KMS-11 (cell line): ENCODE measurements at regions not wholly inside any gene's neighbourhood (a gene's known extent, or its start where the extent isn't known, plus 50 kb on each side); places are given as distances from the start of the nearest gene placed in this dataset.

Experiments used
- H2AFZ ChIP-seq: fragments of 200-600 bp; sonication (generic); 2 replicates; pipeline ENCODE4 v1.6.1; 2016; ENCODE audit warnings: antibody characterized with exemption, mixed run types, low read depth
- H3K27ac ChIP-seq: fragments of 200-600 bp; sonication (generic); 2 replicates; pipeline ENCODE4 v1.6.1; 2016; ENCODE audit warnings: mild to moderate bottlenecking, mixed run types
- H3K27me3 ChIP-seq: fragments of 200-600 bp; sonication (generic); 2 replicates; pipeline ENCODE4 v1.6.1; 2017; ENCODE audit warnings: mild to moderate bottlenecking, low read depth, mixed run types, moderate library complexity; ENCODE audit not compliant: insufficient read depth
- H3K36me3 ChIP-seq: fragments of 200-600 bp; sonication (generic); 2 replicates; pipeline ENCODE4 v1.6.1; 2017; ENCODE audit warnings: mild to moderate bottlenecking, mixed run types; ENCODE audit not compliant: insufficient read depth
- H3K4me1 ChIP-seq: fragments of 200-600 bp; sonication (generic); 2 replicates; pipeline ENCODE4 v1.6.1; 2016; ENCODE audit warnings: mild to moderate bottlenecking, low read depth, mixed run types; ENCODE audit not compliant: poor library complexity, severe bottlenecking
- H3K4me2 ChIP-seq: fragments of 200-600 bp; sonication (generic); 2 replicates; pipeline ENCODE4 v1.7.0; 2016; ENCODE audit warnings: mild to moderate bottlenecking, mixed run types
- H3K4me3 ChIP-seq: fragments of 200-600 bp; sonication (generic); IDR thresholded peaks from 2 replicates; pipeline ENCODE4 v1.6.1; 2017; ENCODE audit warnings: low read depth, low read length, mixed read lengths; ENCODE audit not compliant: insufficient read depth
- H3K79me2 ChIP-seq: fragments of 200-600 bp; sonication (generic); 2 replicates; pipeline ENCODE4 v1.6.1; 2016; ENCODE audit warnings: low read depth, mixed run types; ENCODE audit not compliant: insufficient read depth
- H3K9ac ChIP-seq: fragments of 200-600 bp; sonication (generic); 2 replicates; pipeline ENCODE4 v1.6.1; 2016; ENCODE audit warnings: mild to moderate bottlenecking, mixed run types
- H4K20me1 ChIP-seq: fragments of 200-600 bp; sonication (generic); 2 replicates; pipeline ENCODE4 v1.6.1; 2016; ENCODE audit warnings: mild to moderate bottlenecking, mixed run types; ENCODE audit not compliant: insufficient read depth
- CTCF ChIP-seq: fragments of 200-600 bp; sonication (generic); conservative IDR thresholded peaks from 2 replicates; pipeline ENCODE4 v1.6.1; 2017; ENCODE audit warnings: low read depth, mild to moderate bottlenecking, antibody characterized with exemption, low read length, moderate library complexity, mixed read lengths

DNA sequence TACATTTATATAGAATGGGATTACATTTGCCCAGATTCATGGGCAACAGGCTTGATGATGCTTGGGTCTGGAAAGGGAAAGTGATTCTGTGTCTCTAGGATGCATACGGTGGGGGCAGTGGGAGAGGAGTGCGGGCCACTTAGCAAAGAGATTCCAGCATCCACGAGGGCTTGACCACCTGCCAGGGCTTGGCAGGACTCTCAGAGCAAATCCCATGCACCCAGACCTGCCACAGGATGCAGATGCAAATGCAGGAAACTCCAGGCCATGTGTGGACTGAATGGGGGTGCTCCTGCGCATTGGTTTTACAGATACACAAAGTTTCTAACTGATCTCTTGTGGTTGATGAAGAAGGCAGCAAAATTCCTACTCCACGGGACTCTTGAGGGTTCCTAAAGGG, 334.7 kb downstream of the CYRIA start:
- no peaks in the 10 kb centered on the region for H3K36me3 ChIP-seq
- no peak for TF ChIP-seq CTCF
- H3K27ac ChIP-seq: no peak overlapping the region
- H3K9ac ChIP-seq: no peak overlapping the region
- H4K20me1 ChIP-seq: no peaks in the 10 kb centered on the region
- H3K27me3 ChIP-seq: no peaks in the 10 kb centered on the region
- H3K4me3 ChIP-seq: no peak overlapping the region
- H2AFZ ChIP-seq: no peak overlapping the region
- no peaks in the 10 kb centered on the region for H3K79me2 ChIP-seq
- H3K4me1 ChIP-seq: no peaks in the 10 kb centered on the region
- H3K4me2 ChIP-seq: no peak overlapping the region

- no peak overlapping the region for H2AFZ ChIP-seq
- H3K4me3 ChIP-seq: no peak overlapping the region
- no peaks in the 10 kb centered on the region for H3K36me3 ChIP-seq
- no peaks in the 10 kb centered on the region for H3K4me1 ChIP-seq
- no peak overlapping the region for H3K4me2 ChIP-seq
- H3K27me3 ChIP-seq: no peaks in the 10 kb centered on the region
- H4K20me1 ChIP-seq: no peaks in the 10 kb centered on the region
- no peak overlapping the region for H3K9ac ChIP-seq
- H3K79me2 ChIP-seq: no peaks in the 10 kb centered on the region
- no peak overlapping the region for H3K27ac ChIP-seq
- TF ChIP-seq CTCF: no peak
Observed at GRCh38 chr2:16330571-16330970, 335.1 kb downstream of the CYRIA start.

- TF ChIP-seq CTCF: no peak
- Histone ChIP-seq H3K79me2 (no peaks in the 10 kb centered on the region), H4K20me1 (no peaks in the 10 kb centered on the region), H3K27ac (no peak overlapping the region), H3K9ac (no peak overlapping the region), H3K4me3 (no peak overlapping the region), H3K4me2 (no peak overlapping the region), H3K36me3 (no peaks in the 10 kb centered on the region), H3K27me3 (no peaks in the 10 kb centered on the region), H2AFZ (no peak overlapping the region), H3K4me1 (no peaks in the 10 kb centered on the region)
Observed at GRCh38 chr2:16330012-16330411, 335.6 kb downstream of the CYRIA start.

DNA sequence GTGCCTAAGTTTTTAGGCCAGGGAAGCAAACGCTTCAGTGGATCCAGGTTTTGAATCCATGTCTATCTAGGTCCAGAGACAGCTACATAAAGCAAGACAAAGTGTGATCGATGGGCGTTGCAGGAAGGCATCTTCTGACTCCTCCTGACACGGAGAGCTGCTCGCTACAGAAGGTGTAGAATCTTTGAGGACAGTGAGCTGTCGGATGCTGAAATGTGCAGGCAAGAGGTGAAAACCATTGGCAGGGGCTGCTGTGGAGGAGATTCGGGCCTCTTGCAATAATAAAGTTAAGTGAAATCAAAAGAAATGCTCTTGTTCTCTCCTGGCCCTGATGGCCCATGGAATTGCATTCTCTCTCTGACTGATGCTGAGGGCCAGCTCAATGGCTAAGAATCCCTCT, 336.2 kb downstream of the CYRIA start:
- no peak overlapping the region for H3K4me2 ChIP-seq
- no peaks in the 10 kb centered on the region for H3K79me2 ChIP-seq
- H3K4me1 ChIP-seq: no peaks in the 10 kb centered on the region
- H3K27me3 ChIP-seq: no peaks in the 10 kb centered on the region
- no peak overlapping the region for H3K27ac ChIP-seq
- no peaks in the 10 kb centered on the region for H4K20me1 ChIP-seq
- no peak overlapping the region for H3K9ac ChIP-seq
- no peak overlapping the region for H3K4me3 ChIP-seq
- TF ChIP-seq CTCF: no peak
- no peak overlapping the region for H2AFZ ChIP-seq
- no peaks in the 10 kb centered on the region for H3K36me3 ChIP-seq
